GM13976 (cell line): ENCODE measurements at regions not wholly inside any gene's neighbourhood (a gene's known extent, or its start where the extent isn't known, plus 50 kb on each side); places are given as distances from the start of the nearest gene placed in this dataset.

Source experiments
- DNase-seq: peaks from one replicate; pipeline ENCODE4 v3.0.0; 2012; ENCODE audit warnings: low spot score
- in situ Hi-C: fragments of 300-500 bp; cut with MboI; formaldehyde crosslinking; loops from one replicate; pipeline ENCODE4 v1.12.0; 2022; ENCODE audit warnings: low sequenced_read_pairs, mixed read lengths, inconsistent platforms; ENCODE audit not compliant: unreplicated experiment
- TF ChIP-seq, protein P1 (sequence below): IDR thresholded peaks from 2 replicates; pipeline ENCODE4 v1.5.1; 2012; ENCODE audit warnings: borderline replicate concordance, mild to moderate bottlenecking; ENCODE audit not compliant: insufficient read depth; ENCODE audit errors: extremely low read depth, missing control alignments, control extremely low read depth

- DNase-seq, result no peak
- in situ Hi-C loops, result no loop called here
- TF ChIP-seq, protein P1, sequence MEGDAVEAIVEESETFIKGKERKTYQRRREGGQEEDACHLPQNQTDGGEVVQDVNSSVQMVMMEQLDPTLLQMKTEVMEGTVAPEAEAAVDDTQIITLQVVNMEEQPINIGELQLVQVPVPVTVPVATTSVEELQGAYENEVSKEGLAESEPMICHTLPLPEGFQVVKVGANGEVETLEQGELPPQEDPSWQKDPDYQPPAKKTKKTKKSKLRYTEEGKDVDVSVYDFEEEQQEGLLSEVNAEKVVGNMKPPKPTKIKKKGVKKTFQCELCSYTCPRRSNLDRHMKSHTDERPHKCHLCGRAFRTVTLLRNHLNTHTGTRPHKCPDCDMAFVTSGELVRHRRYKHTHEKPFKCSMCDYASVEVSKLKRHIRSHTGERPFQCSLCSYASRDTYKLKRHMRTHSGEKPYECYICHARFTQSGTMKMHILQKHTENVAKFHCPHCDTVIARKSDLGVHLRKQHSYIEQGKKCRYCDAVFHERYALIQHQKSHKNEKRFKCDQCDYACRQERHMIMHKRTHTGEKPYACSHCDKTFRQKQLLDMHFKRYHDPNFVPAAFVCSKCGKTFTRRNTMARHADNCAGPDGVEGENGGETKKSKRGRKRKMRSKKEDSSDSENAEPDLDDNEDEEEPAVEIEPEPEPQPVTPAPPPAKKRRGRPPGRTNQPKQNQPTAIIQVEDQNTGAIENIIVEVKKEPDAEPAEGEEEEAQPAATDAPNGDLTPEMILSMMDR, result no peak
Measured at GRCh38 chr15:81897057-81897677, 148.7 kb downstream of the MEX3B start.

- in situ Hi-C loops, result no loop called here
- TF ChIP-seq, protein P1, result no peak
- DNase-seq, result no peak
Measured at GRCh38 chr15:81896356-81896755, 149.5 kb downstream of the MEX3B start.

GRCh38 chr15:81895723-81896122 lies 150.1 kb downstream of the MEX3B start:
- DNase-seq, result no peak
- TF ChIP-seq, protein P1, result no peak
- in situ Hi-C loops, result no loop called here

GRCh38 chr15:81894061-81894460 lies 151.8 kb downstream of the MEX3B start:
- in situ Hi-C loops, result no loop called here

GRCh38 chr15:81893182-81893835 lies 152.5 kb downstream of the MEX3B start:
- in situ Hi-C loops, result no loop called here
- no peak for DNase-seq
- TF ChIP-seq, protein P1, result no peak

More at GRCh38 chr15:81894061-81894460, 151.8 kb downstream of the MEX3B start:
- no peak for DNase-seq
- TF ChIP-seq, protein P1, result no peak

DNA sequence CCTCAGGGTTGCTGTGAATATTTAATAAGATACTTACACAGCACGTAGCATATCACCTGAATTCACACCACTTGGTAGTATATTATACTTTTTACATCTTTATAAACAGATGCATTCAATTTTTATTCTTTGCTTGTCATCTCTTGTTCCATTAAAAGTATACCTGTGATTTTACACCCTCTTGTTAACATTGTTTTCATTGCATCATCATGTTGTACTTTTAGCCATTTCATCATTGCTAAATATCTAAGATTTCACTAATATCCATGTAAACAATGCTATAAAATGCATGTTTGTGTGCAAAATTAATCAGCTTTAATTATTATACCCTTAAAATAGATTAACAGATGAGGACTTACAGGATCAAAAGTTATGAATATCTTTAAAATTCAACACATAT lies 155.3 kb downstream of the MEX3B start:
- in situ Hi-C loops, result no loop called here
- no peak for DNase-seq
- TF ChIP-seq, protein P1, result no peak
